GM12874 (cell line): ENCODE measurements at regions not wholly inside any gene's neighbourhood (a gene's known extent, or its start where the extent isn't known, plus 50 kb on each side); places are given as distances from the start of the nearest gene placed in this dataset.

Experiments
- CTCF ChIP-seq: IDR thresholded peaks from 2 replicates; pipeline ENCODE4 v1.5.1; 2011; ENCODE audit warnings: low read depth, mild to moderate bottlenecking, control low read depth, low read length, moderate library complexity; ENCODE audit not compliant: insufficient read depth

GRCh38 chr12:19031032-19031431 is 98.5 kb upstream of the PLEKHA5 start:
- no peak for TF ChIP-seq CTCF

GRCh38 chr12:19032826-19033225 is 96.7 kb upstream of the PLEKHA5 start:
- no peak for TF ChIP-seq CTCF

- no peak for TF ChIP-seq CTCF
Observed at GRCh38 chr12:19033244-19033643, 96.3 kb upstream of the PLEKHA5 start.

- TF ChIP-seq CTCF: no peak
Observed at GRCh38 chr12:19034937-19035336, 94.6 kb upstream of the PLEKHA5 start.

GRCh38 chr12:19035536-19035935 is 94.0 kb upstream of the PLEKHA5 start:
- TF ChIP-seq CTCF: no peak

GRCh38 chr12:19036673-19037357 is 92.7 kb upstream of the PLEKHA5 start:
- no peak for TF ChIP-seq CTCF

- no peak for TF ChIP-seq CTCF
Observed at GRCh38 chr12:19038209-19038608, 91.3 kb upstream of the PLEKHA5 start.
